ENCODE measurements at regions not wholly inside any gene's neighbourhood (a gene's known extent, or its start where the extent isn't known, plus 50 kb on each side); places are given as distances from the start of the nearest gene placed in this dataset.
"Not testable (repeated sequence)": the region's sequence is repeated elsewhere in the genome, so short reads cannot be mapped to it uniquely, and the experiment has no call there.

DNA sequence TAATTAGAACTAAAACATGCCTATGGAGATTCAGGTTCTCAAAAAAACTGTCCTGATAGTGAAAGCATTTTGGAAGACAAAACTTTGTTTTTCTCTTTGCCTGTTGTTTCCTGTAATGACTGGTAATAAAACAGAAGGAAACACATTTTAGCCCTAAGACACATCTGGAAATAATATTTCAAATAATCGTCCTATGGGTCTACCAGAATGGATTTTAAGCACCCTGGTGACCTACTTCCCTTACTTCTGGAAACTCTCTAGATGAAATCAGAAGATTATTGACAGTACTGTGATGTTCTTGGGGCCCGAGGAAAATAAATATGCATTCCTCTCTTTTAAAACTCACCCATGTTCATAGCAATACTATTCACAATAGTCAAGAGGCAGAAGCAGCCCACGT lies 110.1 kb upstream of the TLE4 start:
- no peak for DNase-seq (ENCODE audit: low spot score)

DNA sequence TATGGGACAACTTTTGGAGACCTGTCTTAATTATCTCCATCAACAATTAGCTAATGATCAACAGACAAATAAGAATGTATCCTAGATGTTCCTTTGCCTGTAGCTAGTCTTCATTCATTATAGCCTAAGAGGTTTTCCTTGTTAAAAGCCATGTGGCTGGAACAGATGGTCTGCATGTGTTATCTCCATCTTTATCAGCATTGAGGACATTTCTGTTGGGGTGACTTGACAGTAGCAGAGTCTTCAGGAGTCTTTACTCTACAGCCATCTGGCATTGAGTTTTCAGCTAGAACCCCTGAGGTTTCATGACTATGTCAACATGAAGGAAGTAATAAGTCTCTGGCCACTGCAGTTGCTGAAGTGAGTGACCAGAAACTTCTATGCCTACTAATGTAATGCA lies 106.6 kb upstream of the TLE4 start:
- no peak for DNase-seq (ENCODE audit: low spot score)

DNA sequence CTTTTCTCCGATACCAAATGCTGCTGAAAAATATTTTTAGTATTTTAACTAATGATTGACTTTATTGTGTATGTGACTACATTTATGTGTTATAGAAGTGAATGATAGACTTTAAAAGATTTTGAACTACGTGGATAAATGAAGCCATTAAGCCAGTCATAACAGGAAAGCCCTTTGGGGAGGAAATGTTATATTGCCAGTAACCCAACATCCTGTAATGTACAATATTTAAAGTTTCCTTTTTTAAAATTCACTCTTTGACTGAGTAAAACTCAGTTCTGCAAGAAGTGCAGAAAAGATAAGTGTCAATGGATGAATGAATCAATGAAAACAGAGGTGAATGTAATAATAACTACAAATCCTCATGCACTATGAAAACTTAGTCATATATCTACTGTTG lies 102.6 kb upstream of the TLE4 start:
- DNase-seq (ENCODE audit: low spot score) = no peak

DNA sequence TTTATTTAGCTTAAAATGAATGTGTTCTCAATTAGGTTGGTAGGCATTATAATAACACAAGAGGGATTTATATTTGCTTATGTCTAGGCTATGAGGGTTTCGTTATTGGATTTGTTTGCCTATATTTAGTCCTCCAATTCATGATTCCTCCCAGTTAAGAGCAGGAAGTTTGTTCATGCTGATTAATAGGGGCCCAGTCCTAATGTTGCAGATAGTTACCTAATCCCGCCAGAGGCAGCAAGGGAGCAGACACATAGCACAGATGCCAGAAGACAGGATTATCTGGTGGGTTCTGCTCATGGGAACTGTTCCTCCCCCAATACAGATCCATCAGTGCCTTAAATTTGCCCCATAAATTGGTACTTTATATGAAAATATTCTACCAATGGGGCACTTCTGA lies 100.8 kb upstream of the TLE4 start:
- no peak for DNase-seq (ENCODE audit: low spot score)

DNA sequence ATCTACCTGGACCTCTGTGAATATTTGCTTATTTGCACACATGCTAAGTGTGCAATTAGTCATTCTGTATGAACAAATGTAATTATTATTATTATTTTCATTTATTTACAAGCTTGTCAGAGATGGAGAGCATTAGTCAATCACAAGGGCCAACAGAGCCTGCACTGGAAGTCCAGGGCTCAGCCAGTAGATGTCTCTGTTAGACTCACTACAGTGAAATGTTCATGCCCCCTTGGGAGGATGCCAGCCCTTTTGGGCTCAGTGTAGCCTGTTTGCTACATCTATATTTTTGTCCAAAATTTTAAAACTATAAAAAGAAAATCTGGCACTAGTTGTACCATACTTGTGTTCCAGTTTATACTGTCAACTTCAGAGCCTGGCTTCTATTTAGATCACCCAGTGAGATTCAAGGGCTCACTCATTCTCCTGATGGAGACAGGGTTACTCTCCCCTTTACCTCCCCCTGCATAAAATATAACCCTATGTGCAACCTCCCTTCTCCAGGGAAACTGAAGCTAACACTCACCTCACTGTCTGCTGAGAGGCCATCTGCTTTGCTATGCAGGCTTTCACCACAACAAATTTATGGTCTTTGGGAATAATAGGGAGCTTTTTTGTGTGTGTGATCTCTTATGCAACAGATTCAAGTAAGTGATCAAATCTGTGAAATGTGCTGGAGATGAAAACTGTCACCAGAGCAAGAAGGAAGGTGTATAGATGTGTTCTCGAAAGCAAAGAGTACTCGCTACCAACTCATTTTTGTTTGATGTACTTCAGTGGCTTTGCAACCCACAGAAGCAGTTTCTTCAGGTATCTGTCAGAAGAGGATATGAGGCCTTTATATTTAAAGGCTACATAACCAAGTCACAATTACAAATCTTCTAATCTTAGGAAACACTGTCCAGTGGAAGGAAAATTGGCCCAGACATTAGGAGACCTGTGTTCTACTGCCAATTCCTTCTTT lies 99.9 kb upstream of the TLE4 start:
- peak; percentile 8 for DNase-seq (ENCODE audit: low spot score)

DNA sequence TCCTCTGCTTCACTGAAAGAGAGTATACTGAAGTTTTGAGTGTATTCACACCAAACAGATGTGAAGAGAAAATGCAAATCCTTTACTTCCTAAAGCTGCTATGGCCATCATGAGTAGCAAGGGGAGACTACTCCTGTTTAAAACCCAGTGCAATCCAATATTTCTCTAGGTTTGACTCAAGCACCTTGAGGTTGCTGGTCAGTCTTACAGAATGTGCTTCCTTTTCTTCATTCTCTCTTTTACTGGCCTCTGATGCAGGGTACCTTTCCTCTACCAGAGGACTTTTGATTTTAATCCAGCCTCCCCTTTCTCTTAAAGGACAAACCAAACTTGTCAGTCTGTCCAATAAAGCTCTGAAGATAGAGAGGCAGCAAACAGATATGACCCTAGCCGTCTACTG lies 98.1 kb upstream of the TLE4 start:
- DNase-seq (ENCODE audit: low spot score) = no peak

DNA sequence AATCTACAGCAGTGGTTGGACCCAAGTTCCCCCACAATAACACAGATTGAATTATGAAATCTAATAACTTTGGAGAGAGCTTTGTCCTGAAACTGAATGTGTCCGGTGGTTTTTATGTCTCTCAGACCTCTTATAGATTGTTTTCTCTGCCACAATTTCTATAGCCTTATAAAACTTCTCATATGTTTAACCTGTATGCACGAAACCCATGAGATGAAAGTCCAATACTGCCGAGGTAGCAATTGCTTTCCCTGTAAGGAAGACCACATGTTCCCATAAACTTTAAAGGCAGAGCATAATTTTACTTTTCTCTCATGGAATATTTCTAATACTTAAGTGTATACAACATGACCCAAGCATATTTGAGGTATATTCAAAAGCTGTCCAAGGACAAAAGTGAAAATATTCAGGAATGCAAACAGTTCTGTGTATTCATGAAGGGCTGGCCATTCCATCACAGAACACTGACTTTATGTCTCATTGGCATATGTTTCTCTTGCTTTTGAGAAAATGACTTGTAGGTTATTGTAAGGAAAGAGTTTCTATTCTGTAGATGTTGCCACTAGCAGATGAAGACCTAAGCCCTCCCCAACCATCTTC lies 94.4 kb upstream of the TLE4 start:
- no peak for DNase-seq (ENCODE audit: low spot score)

DNA sequence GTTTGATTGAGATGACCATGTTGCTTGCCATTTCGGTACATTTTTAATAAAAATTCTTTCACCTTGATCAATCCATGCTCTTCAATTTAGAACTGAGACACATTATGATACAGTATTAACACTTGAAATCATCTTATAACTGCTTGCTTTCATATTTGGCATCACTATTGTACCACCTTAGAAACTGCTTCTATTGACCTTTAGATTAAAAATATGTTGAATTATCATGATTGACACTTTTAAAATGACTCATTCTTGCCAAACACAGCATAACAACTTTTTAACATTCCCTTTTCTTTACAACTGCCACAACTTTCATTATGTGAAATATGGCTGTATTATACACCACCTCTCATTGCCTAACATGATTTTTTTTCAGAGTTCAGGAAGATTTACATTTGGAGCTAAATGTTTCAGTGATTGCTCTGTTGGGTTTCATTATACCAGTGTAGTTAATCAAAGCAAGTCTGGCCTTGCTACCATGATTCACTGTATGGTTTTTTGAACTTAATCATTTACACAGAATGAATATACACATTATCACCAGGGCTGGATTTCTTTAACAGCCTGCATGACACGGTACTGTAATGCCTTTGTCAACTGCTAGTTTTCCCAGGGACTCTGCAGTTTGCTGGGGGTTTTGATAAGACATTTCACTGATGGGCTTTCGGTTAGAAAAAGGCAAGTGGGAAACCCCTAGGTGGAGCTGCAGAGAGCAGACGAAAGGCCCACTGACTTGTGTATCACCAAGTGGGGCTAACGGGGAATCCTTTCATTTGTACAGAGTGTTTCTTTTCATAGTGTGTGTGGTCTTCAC lies 93.6 kb upstream of the TLE4 start:
- peak; percentile 8 for DNase-seq (ENCODE audit: low spot score)

DNA sequence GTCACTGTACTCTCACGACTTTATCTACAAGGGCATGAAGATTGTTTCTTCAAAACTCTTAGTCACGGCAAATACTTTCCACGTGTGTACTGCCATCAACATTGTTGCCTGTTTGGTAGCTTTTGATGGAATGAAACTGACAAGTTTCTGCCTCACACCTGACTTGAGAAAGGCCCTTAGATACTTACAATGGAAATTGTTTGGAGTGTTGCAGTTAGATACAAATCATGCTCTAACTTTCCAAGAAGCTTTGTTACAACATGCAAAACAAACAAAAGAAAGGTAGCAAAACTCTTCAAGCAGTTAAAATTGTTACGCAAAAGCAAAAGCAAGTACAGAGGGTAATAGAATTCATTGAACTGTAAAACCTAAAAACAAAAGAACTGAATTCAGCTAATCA lies 91.1 kb upstream of the TLE4 start:
- DNase-seq (ENCODE audit: low spot score) = no peak

DNA sequence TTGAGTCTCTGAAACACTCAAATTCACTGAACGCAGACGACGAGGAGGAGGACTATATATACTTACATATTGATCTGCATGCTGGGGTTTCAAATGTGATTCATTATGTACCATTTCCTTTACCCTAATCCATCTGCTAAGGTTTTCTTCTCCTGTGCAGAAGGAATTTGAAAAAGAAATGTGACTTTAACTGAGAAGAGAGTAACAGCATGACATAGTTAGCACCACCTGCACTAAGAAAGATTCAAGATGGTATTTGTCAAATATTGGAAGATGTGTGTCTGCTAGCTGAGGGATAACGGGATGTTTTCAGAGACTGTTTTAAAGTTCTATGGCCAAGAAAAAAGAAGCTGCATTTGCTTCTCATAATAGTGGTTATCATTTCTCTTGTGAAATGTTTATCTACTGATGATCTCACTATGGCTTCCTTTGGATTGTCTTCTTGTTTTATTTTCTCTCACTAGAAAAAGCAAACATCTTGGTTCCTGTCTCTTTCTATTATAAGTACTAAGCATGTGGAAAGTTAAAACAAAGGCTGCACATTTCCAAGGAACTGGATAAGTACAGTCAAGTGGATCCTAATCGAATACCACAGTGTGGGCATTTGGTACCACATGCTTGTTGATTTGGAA lies 89.8 kb upstream of the TLE4 start:
- no peak for DNase-seq (ENCODE audit: low spot score)

DNA sequence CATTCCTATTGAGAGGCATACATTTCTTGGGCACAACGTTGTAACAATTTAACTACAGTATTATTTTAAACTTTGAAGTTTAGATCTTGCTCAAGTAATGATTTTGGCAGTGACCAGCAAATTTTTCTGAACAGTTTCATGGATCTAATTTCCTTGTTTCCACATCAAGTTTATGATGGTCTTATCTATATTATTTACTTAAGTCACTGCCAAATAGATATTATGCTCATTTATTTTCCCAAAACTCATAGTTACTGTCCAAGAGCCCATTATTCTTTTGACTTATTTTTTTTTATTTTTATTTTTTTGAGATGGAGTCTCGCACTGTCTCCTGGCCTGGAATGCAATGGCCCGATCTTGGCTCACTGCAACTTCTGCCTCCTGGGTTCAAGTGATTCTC lies 86.5 kb upstream of the TLE4 start:
- no peak for DNase-seq (ENCODE audit: low spot score)

DNA sequence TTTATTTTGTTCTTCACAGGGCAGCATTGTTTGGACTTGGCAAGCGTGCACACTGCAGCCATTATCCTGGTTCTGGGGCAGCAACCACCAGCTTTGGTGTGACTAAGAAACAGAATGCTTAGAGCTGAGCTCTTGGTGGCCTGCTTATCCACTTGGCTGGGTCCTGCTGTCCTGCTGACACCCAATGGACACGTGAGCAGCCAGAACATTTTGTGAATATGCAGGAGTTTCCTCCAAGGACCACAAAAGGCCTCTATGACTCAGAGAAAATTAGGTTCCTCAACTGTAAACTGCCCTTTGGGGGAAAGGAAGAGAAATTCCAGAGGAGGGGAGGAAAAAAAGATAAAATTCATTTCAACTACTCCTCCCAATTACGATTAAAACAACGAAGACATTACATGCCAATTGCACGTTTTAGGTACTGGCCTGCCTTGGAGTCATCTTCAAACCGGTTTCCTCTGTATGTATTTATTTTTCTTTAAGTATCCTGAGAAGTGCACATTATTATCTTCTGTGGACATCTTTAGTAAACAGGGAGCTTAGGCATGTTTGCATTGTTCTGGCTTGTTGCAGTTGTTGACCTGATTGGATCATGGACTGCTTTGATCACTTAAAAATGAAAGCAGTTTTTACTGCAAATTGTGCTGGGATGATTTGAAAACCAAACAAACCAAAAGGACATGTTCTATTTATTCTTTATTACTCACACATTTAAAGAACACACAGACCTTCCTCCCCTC lies 82.3 kb upstream of the TLE4 start:
- DNase-seq (ENCODE audit: low spot score) = no peak

DNA sequence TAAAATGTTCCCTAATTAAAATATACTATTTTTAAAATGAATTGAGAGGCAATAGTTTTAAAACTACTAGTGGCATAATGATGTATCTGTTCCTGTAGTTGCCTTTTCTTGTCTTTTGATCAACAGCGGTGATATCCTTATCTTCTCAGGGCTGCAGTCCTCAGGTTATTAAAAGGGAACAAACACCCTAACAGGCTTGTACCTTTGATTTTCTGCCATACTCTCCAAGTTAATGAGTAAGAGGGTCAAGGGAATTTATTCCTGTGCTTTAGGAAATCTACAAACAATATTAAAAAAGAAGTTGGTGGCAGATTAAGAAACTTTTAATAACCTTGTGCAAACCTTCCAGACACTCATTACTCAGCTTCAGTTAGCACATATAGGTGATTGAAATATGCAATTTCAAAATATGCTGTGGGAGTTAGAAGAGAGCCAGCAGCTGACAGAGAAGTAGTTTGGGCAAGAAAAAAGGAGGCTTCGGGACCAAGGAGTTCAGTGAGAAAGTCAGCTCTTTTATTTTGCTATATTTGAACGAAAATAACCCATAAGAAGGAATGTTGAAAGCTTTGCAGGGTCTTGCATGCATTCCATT lies 81.0 kb upstream of the TLE4 start:
- no peak for DNase-seq (ENCODE audit: low spot score)

DNA sequence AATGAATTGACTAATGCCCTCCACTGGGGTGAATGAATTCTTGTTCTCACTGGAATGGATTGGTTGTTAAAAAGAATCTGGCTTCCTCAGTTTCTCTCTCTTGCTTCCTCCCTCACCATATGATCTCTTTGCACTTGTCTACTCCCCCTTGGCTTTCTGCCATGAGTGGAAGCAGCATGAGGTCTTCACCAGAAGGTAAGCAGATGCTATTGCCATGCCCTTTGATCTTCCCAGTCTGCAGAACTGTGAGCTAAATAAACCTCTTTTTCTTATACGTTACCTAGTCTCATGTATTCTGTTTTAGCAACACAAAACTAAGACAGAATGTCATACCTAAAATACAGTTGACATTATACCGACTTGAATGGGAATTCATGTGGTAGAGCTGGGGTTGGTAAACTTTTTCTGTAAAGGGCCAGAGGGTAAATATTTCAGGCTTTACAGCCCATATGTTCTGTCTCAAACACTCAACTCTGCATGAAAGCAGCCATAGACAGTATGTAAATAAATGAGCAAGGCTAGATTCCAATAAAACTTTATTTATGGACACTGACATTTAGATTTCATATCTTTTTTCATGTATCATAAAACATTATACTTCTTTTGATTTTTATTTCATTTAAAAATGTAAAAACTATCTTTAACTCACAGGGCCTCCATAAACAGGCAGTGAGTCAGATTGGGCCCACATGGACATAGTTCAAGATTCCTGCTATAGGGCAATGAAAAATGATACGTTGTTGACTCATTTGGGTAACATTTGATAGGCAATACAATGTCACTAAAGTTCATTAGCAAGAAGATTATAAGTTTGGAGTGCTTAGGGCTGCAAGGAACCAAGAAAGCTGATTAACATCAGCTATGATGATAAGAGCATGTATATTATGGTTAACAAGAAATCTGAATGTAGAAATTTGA lies 79.4 kb upstream of the TLE4 start:
- no peak for DNase-seq (ENCODE audit: low spot score)

DNA sequence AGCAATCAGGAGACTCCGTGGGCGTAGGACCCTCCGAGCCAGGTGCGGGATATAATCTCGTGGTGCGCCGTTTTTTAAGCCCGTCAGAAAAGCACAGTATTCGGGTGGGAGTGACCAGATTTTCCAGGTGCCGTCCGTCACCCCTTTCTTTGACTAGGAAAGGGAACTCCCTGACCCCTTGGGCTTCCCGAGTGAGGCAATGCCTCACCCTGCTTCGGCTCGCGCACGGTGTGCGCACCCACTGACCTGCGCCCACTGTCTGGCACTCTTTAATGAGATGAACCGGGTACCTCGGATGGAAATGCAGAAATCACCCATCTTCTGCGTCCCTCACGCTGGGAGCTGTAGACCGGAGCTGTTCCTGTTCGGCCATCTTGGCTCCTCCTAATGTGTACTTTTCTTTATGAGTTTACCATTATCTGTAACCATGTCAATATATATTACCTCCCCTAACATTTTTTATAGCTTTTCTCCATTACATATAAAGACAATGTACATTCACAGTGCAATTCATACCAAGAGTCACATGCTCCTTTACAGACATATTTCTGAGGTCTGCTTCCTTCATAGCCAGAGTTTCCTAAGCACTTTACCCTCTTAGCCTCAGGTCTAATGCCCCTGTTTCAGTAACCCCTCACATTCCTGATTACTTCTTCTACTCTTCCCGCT lies 71.4 kb upstream of the TLE4 start:
- not testable (repeated sequence) for DNase-seq (ENCODE audit: low spot score)

DNA sequence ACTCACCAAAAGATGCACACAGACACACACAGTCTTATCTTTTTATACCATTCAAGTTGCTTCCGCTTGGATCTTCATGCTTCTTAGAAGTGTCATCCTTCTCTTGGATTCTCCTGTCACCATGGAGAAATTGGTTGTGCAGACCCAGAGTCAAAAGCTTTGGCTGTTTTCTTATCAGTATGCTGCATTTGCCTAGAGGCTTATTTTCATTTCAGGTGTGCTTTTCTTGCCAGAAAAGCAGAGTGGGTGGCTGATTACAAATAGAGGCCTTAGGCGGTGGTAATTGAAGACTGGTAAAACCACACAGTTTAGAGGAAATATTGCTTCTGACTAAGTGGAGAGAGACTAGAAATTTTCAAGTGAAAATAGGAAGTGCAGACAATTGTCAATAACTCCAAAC lies 70.2 kb upstream of the TLE4 start:
- no peak for DNase-seq (ENCODE audit: low spot score)

DNA sequence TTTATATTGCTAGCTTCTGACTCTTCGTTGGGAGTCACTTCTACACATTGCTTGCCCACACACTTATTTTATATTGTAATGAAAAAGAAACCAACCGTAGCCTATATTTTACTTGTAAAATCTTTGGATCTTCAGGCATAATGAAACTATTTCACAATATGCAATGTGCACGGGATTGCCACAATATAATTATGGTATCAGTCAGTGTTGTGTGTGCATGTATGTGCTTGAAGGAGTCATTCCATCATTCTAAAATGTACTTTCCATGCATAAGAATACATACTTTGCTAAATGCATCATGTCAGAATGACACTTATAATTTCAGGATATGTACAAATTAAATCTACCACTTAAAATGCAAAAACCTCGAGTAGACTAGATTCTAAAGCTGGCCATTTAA lies 64.0 kb upstream of the TLE4 start:
- DNase-seq (ENCODE audit: low spot score) = no peak

DNA sequence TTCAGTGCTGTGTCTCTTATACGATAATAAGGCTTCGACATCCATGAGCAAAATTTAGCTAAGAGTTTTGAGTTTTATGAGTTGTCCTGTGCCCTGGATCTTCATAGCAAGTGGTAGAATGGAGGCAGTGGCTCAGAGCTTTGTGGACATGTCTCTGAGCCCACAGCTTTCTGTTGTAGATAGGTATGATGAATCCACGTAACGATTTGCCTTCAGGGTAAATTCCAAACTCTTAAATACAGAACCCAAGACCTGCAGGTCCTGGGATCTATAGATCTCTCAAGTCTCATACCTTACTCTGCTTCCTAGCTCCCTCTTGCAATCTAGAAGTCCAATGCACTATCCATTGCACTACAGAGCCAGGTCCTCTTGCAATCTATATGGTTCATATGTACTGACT lies 59.5 kb upstream of the TLE4 start:
- DNase-seq (ENCODE audit: low spot score) = no peak

Measured in CD4-positive, alpha-beta T cell treated with Interleukin-6 at 100 ng/mL for 8 hours (primary cell).